RWPE1 (cell line): ENCODE measurements at regions not wholly inside any gene's neighbourhood (a gene's known extent, or its start where the extent isn't known, plus 50 kb on each side); places are given as distances from the start of the nearest gene placed in this dataset.

ENCODE experiments used
- CTCF ChIA-PET: fragments of 350-600 bp; sonication (Branson Sonifier 250); formaldehyde crosslinking; extraction: SDS; loops from one replicate; lab custom pipeline; 2021; lab: Yijun Ruan, JAX
- POLR2A ChIA-PET: fragments of 400-600 bp; formaldehyde crosslinking; extraction: SDS; loops from one replicate; lab custom pipeline; 2020; ENCODE audit warnings: antibody characterized with exemption; ENCODE audit not compliant: low non-redundant PET; lab: Yijun Ruan, JAX
- DNase-seq: peaks from one replicate; pipeline ENCODE4 v3.0.0; 2012; ENCODE audit warnings: low spot score
- H3K27ac ChIP-seq: fragments of 450-650 bp; 2 replicates; pipeline ENCODE4 v1.5.1; 2017
- TF ChIP-seq, protein P1 (sequence below): fragments of 450-650 bp; conservative IDR thresholded peaks from 2 replicates; pipeline ENCODE4 v1.5.1; 2017; ENCODE audit warnings: low read depth, mild to moderate bottlenecking

DNA sequence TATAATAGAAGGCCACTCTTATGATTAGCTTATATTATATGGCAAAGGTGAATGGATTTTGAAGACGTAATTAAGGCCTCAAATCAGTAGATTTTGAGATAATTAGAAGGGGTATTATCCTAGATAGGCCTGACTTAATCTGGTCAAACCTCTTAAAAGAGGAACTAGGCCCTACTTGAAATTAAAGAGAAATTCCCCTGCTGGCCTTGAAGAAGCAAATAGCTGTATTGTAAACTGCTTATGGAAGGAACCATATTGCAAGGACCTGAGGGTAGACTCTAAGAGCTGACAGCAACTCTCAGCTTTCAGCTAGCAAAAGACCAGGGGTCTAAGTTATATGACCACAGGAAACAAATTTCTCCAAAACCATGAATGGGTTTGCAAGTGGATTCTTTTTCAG, 219.0 kb upstream of the ONECUT1 start:
- TF ChIP-seq, protein P1, sequence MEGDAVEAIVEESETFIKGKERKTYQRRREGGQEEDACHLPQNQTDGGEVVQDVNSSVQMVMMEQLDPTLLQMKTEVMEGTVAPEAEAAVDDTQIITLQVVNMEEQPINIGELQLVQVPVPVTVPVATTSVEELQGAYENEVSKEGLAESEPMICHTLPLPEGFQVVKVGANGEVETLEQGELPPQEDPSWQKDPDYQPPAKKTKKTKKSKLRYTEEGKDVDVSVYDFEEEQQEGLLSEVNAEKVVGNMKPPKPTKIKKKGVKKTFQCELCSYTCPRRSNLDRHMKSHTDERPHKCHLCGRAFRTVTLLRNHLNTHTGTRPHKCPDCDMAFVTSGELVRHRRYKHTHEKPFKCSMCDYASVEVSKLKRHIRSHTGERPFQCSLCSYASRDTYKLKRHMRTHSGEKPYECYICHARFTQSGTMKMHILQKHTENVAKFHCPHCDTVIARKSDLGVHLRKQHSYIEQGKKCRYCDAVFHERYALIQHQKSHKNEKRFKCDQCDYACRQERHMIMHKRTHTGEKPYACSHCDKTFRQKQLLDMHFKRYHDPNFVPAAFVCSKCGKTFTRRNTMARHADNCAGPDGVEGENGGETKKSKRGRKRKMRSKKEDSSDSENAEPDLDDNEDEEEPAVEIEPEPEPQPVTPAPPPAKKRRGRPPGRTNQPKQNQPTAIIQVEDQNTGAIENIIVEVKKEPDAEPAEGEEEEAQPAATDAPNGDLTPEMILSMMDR, result no peak
- no peak overlapping the region for H3K27ac ChIP-seq
- ChIA-PET POLR2A (no interaction called here), CTCF (no interaction called here)
- DNase-seq, result no peak

- TF ChIP-seq, protein P1, result no peak
- ChIA-PET CTCF (no interaction called here), POLR2A (no interaction called here)
- no peak for DNase-seq
- H3K27ac ChIP-seq, result no peak overlapping the region
Measured at GRCh38 chr15:53000409-53000808, 210.3 kb upstream of the ONECUT1 start.

DNA sequence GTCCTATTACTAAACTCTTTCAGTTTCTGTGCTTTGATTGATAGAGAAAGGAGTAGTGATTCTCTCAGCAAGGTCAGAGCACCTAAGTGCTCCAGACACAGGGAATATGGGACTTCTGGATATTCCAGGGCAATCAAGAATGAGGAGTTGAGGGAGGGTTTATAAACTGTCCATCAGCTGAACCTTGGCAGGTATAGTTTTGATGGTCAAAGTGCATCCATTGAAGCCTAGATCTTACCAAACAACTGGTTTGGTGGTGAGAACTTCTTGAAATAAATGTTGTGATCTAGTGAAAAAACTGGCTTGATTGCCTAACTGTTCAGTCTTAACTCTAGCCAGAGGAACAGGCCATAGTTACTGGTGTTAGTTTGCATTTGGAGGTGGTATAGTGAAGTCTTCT, 207.0 kb upstream of the ONECUT1 start:
- TF ChIP-seq, protein P1, result no peak
- ChIA-PET CTCF (no interaction called here), POLR2A (no interaction called here)
- DNase-seq, result no peak
- no peak overlapping the region for H3K27ac ChIP-seq

GRCh38 chr15:52994290-52994689, 204.2 kb upstream of the ONECUT1 start:
- no peak overlapping the region for H3K27ac ChIP-seq
- POLR2A ChIA-PET, result no interaction called here
- no peak for DNase-seq
- CTCF ChIA-PET, result no interaction called here
- TF ChIP-seq, protein P1, result no peak

GRCh38 chr15:52984507-52984906, 194.4 kb upstream of the ONECUT1 start:
- no peak overlapping the region for H3K27ac ChIP-seq
- ChIA-PET POLR2A (no interaction called here), CTCF (no interaction called here)
- no peak for DNase-seq
- TF ChIP-seq, protein P1, result no peak

DNA sequence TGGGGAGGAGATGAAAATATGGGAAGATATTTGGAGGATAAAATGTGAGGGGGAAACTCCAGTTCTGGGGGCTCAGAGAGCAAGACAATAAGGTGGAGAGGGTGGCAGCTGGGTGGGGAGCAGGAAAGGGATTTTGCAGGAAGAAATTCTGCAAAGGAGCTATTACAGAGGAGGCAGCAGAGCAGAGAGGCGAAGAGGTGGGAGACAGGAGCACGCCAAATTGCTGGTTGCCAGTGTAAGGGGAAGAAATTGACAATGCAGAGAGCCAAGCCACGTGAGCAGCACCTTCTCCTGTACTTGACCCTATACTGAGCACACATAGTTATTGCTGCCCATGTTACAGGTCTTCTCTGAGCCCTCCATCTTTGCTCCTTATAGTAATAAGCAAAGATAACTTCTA, 190.3 kb upstream of the ONECUT1 start:
- POLR2A ChIA-PET, result no interaction called here
- TF ChIP-seq, protein P1, result no peak

More for the DNA sequence above, 190.3 kb upstream of the ONECUT1 start:
- H3K27ac ChIP-seq, result no peak overlapping the region
- DNase-seq, result no peak
- CTCF ChIA-PET, result no interaction called here
